Dendritic cell treated with granulocyte-macrophage colony-stimulating factor and Interleukin-4, amounts not matched to agents 40 ng/mL and 50 ng/mL, for 4 days (primary cell): ENCODE measurements at regions not wholly inside any gene's neighbourhood (a gene's known extent, or its start where the extent isn't known, plus 50 kb on each side); places are given as distances from the start of the nearest gene placed in this dataset.

Experiments used
- H3K27ac Mint-ChIP-seq: one replicate; pipeline ENCODE4 v1.8.0; 2022; ENCODE audit warnings: mild to moderate bottlenecking, mixed read lengths
- H3K27me3 Mint-ChIP-seq: one replicate; pipeline ENCODE4 v1.8.0; 2022; ENCODE audit warnings: mild to moderate bottlenecking, mixed read lengths
- H3K36me3 Mint-ChIP-seq: one replicate; pipeline ENCODE4 v1.8.0; 2022; ENCODE audit warnings: low read depth, mixed read lengths
- H3K4me1 Mint-ChIP-seq: one replicate; pipeline ENCODE4 v1.8.0; 2022; ENCODE audit warnings: low read depth, mixed read lengths
- H3K4me3 Mint-ChIP-seq: one replicate; pipeline ENCODE4 v1.8.0; 2022; ENCODE audit warnings: mild to moderate bottlenecking, moderate library complexity, mixed read lengths
- H3K9me3 Mint-ChIP-seq: one replicate; pipeline ENCODE4 v1.8.0; 2022; ENCODE audit warnings: mixed read lengths
- intact Hi-C: fragments of 100-400 bp; cut with micrococcal nuclease; formaldehyde crosslinking; loops from one replicate; pipeline ENCODE4 v1.15.0; 2022

- Mint-ChIP-seq H3K4me3 (no peak overlapping the region), H3K9me3 (peaks cover 36% of the 10 kb centered on the region), H3K27ac (no peak overlapping the region), H3K4me1 (no peaks in the 10 kb centered on the region), H3K27me3 (no peaks in the 10 kb centered on the region), H3K36me3 (no peaks in the 10 kb centered on the region)
- intact Hi-C loops = no loop called here
Measured at GRCh38 chr11:29751618-29752017, 265.2 kb downstream of the KCNA4 start.

GRCh38 chr11:29750392-29750791 lies 266.4 kb downstream of the KCNA4 start:
- H3K4me3 Mint-ChIP-seq = no peak overlapping the region

GRCh38 chr11:29734287-29734686 lies 282.5 kb downstream of the KCNA4 start:
- no peak overlapping the region for H3K27ac Mint-ChIP-seq
- H3K4me3 Mint-ChIP-seq = no peak overlapping the region
- no peaks in the 10 kb centered on the region for H3K27me3 Mint-ChIP-seq
- no peaks in the 10 kb centered on the region for H3K4me1 Mint-ChIP-seq
- peaks cover 16% of the 10 kb centered on the region for H3K9me3 Mint-ChIP-seq
- intact Hi-C loops = no loop called here
- no peaks in the 10 kb centered on the region for H3K36me3 Mint-ChIP-seq

More at GRCh38 chr11:29750392-29750791, 266.4 kb downstream of the KCNA4 start:
- no peaks in the 10 kb centered on the region for H3K4me1 Mint-ChIP-seq
- no peaks in the 10 kb centered on the region for H3K27me3 Mint-ChIP-seq
- H3K27ac Mint-ChIP-seq = no peak overlapping the region
- intact Hi-C loops = no loop called here
- H3K36me3 Mint-ChIP-seq = no peaks in the 10 kb centered on the region
- H3K9me3 Mint-ChIP-seq = peaks cover 24% of the 10 kb centered on the region

GRCh38 chr11:29713831-29714320 lies 303.0 kb downstream of the KCNA4 start:
- Mint-ChIP-seq H3K9me3 (peaks cover 9% of the 10 kb centered on the region), H3K27ac (no peak overlapping the region), H3K27me3 (no peaks in the 10 kb centered on the region), H3K4me3 (no peak overlapping the region), H3K36me3 (no peaks in the 10 kb centered on the region), H3K4me1 (no peaks in the 10 kb centered on the region)
- intact Hi-C loops = no loop called here

- Mint-ChIP-seq H3K27me3 (no peaks in the 10 kb centered on the region), H3K9me3 (peaks cover 3% of the 10 kb centered on the region), H3K4me1 (no peaks in the 10 kb centered on the region)
Measured at GRCh38 chr11:29712616-29713015, 304.2 kb downstream of the KCNA4 start.

GRCh38 chr11:29707924-29708323 lies 308.9 kb downstream of the KCNA4 start:
- Mint-ChIP-seq H3K4me1 (no peaks in the 10 kb centered on the region), H3K27ac (no peak overlapping the region), H3K4me3 (no peak overlapping the region), H3K36me3 (no peaks in the 10 kb centered on the region), H3K27me3 (no peaks in the 10 kb centered on the region), H3K9me3 (peaks cover 25% of the 10 kb centered on the region)
- intact Hi-C loops = no loop called here

More at GRCh38 chr11:29712616-29713015, 304.2 kb downstream of the KCNA4 start:
- intact Hi-C loops = no loop called here
- Mint-ChIP-seq H3K36me3 (no peaks in the 10 kb centered on the region), H3K27ac (no peak overlapping the region), H3K4me3 (no peak overlapping the region)

- H3K36me3 Mint-ChIP-seq = no peaks in the 10 kb centered on the region
- intact Hi-C loops = no loop called here
- H3K27me3 Mint-ChIP-seq = no peaks in the 10 kb centered on the region
- H3K4me1 Mint-ChIP-seq = no peaks in the 10 kb centered on the region
- no peak overlapping the region for H3K27ac Mint-ChIP-seq
- H3K4me3 Mint-ChIP-seq = no peak overlapping the region
- H3K9me3 Mint-ChIP-seq = peaks cover 8% of the 10 kb centered on the region
Measured at GRCh38 chr11:29685361-29685760, 331.5 kb downstream of the KCNA4 start.

- intact Hi-C loops = no loop called here
- H3K4me3 Mint-ChIP-seq = no peak overlapping the region
- H3K27ac Mint-ChIP-seq = no peak overlapping the region
- no peaks in the 10 kb centered on the region for H3K4me1 Mint-ChIP-seq
- no peaks in the 10 kb centered on the region for H3K27me3 Mint-ChIP-seq
- peaks cover 8% of the 10 kb centered on the region for H3K9me3 Mint-ChIP-seq
- H3K36me3 Mint-ChIP-seq = no peaks in the 10 kb centered on the region
Measured at GRCh38 chr11:29682856-29683255, 334.0 kb downstream of the KCNA4 start.

- intact Hi-C loops = no loop called here
- Mint-ChIP-seq H3K4me3 (no peak overlapping the region), H3K9me3 (peaks cover 7% of the 10 kb centered on the region), H3K27me3 (no peaks in the 10 kb centered on the region), H3K36me3 (no peaks in the 10 kb centered on the region), H3K4me1 (no peaks in the 10 kb centered on the region), H3K27ac (no peak overlapping the region)
Measured at GRCh38 chr11:29679996-29680395, 336.8 kb downstream of the KCNA4 start.

- no peaks in the 10 kb centered on the region for H3K4me1 Mint-ChIP-seq
- H3K27me3 Mint-ChIP-seq = no peaks in the 10 kb centered on the region
- H3K36me3 Mint-ChIP-seq = no peaks in the 10 kb centered on the region
- H3K9me3 Mint-ChIP-seq = peaks cover 13% of the 10 kb centered on the region
- H3K4me3 Mint-ChIP-seq = no peak overlapping the region
- intact Hi-C loops = no loop called here
- H3K27ac Mint-ChIP-seq = no peak overlapping the region
Measured at GRCh38 chr11:29676993-29677392, 339.8 kb downstream of the KCNA4 start.

- H3K9me3 Mint-ChIP-seq = peaks cover 29% of the 10 kb centered on the region
- intact Hi-C loops = no loop called here
- H3K4me1 Mint-ChIP-seq = no peaks in the 10 kb centered on the region
- H3K4me3 Mint-ChIP-seq = no peak overlapping the region
- no peaks in the 10 kb centered on the region for H3K27me3 Mint-ChIP-seq
- H3K27ac Mint-ChIP-seq = no peak overlapping the region
- no peaks in the 10 kb centered on the region for H3K36me3 Mint-ChIP-seq
Measured at GRCh38 chr11:29669310-29669709, 347.5 kb downstream of the KCNA4 start.

- H3K27me3 Mint-ChIP-seq = no peaks in the 10 kb centered on the region
- no peaks in the 10 kb centered on the region for H3K36me3 Mint-ChIP-seq
- H3K27ac Mint-ChIP-seq = no peak overlapping the region
- no peaks in the 10 kb centered on the region for H3K4me1 Mint-ChIP-seq
- H3K4me3 Mint-ChIP-seq = no peak overlapping the region
- H3K9me3 Mint-ChIP-seq = peaks cover 9% of the 10 kb centered on the region
- intact Hi-C loops = no loop called here
Measured at GRCh38 chr11:29657709-29658108, 359.1 kb downstream of the KCNA4 start.

GRCh38 chr11:29656597-29656996 lies 360.2 kb downstream of the KCNA4 start:
- Mint-ChIP-seq H3K27me3 (no peaks in the 10 kb centered on the region), H3K27ac (no peak overlapping the region), H3K36me3 (no peaks in the 10 kb centered on the region), H3K4me1 (no peaks in the 10 kb centered on the region), H3K4me3 (no peak overlapping the region), H3K9me3 (peaks cover 9% of the 10 kb centered on the region)
- intact Hi-C loops = no loop called here

GRCh38 chr11:29645373-29645772 lies 371.5 kb downstream of the KCNA4 start:
- Mint-ChIP-seq H3K4me3 (no peak overlapping the region), H3K9me3 (peaks cover 9% of the 10 kb centered on the region), H3K27ac (no peak overlapping the region), H3K4me1 (no peaks in the 10 kb centered on the region), H3K27me3 (no peaks in the 10 kb centered on the region), H3K36me3 (no peaks in the 10 kb centered on the region)
- intact Hi-C loops = no loop called here

GRCh38 chr11:29641201-29641600 lies 375.6 kb downstream of the KCNA4 start:
- Mint-ChIP-seq H3K9me3 (no peaks in the 10 kb centered on the region), H3K36me3 (no peaks in the 10 kb centered on the region), H3K27me3 (no peaks in the 10 kb centered on the region), H3K27ac (no peak overlapping the region), H3K4me1 (no peaks in the 10 kb centered on the region), H3K4me3 (no peak overlapping the region)
- intact Hi-C loops = no loop called here
